ENCODE measurements at regions not wholly inside any gene's neighbourhood (a gene's known extent, or its start where the extent isn't known, plus 50 kb on each side); places are given as distances from the start of the nearest gene placed in this dataset.

- Histone ChIP-seq H3K4me3 (replicated peaks; ENCODE audit: insufficient read depth, low read length) (no peak overlapping the region), H3K27ac (replicated peaks) (no peak overlapping the region; the same call in 1 of the 2 replicates), H3K27me3 (ENCODE audit: insufficient read depth, poor library complexity, severe bottlenecking) (no peaks in the 10 kb centered on the region)
- DNase-seq (ENCODE audit: low read depth in 1 of 2, low spot score in 1 of 2): no peak
- no peak for TF ChIP-seq CTCF (IDR thresholded peaks at IDR 0.05; ENCODE audit: insufficient read depth, low read length)
- TF ChIP-seq SPI1 (IDR thresholded peaks at IDR 0.05; ENCODE audit: borderline replicate concordance, low read depth): no peak
- no peak for TF ChIP-seq REST (IDR thresholded peaks at IDR 0.05; ENCODE audit: insufficient replicate concordance, low read depth)
- TF ChIP-seq POLR2AphosphoS5 (IDR thresholded peaks at IDR 0.05; ENCODE audit: low read depth): no peak
- TF ChIP-seq GABPA (IDR thresholded peaks at IDR 0.05; ENCODE audit: low read depth): no peak
Observed at GRCh38 chr11:47916361-47916841, 64.0 kb upstream of the PTPRJ start.

- no peak for DNase-seq (ENCODE audit: low read depth in 1 of 2, low spot score in 1 of 2)
- no peak overlapping the region for H3K27ac ChIP-seq (replicated peaks)
- no peak overlapping the region for H3K4me3 ChIP-seq (replicated peaks; ENCODE audit: insufficient read depth, low read length)
- TF ChIP-seq GABPA (IDR thresholded peaks at IDR 0.05; ENCODE audit: low read depth) (no peak), SPI1 (IDR thresholded peaks at IDR 0.05; ENCODE audit: borderline replicate concordance, low read depth) (no peak), POLR2AphosphoS5 (IDR thresholded peaks at IDR 0.05; ENCODE audit: low read depth) (no peak), CTCF (IDR thresholded peaks at IDR 0.05; ENCODE audit: insufficient read depth, low read length) (no peak), REST (IDR thresholded peaks at IDR 0.05; ENCODE audit: insufficient replicate concordance, low read depth) (no peak)
- H3K27me3 ChIP-seq (ENCODE audit: insufficient read depth, poor library complexity, severe bottlenecking): no peaks in the 10 kb centered on the region
Observed at GRCh38 chr11:47915783-47916182, 64.6 kb upstream of the PTPRJ start.

DNA sequence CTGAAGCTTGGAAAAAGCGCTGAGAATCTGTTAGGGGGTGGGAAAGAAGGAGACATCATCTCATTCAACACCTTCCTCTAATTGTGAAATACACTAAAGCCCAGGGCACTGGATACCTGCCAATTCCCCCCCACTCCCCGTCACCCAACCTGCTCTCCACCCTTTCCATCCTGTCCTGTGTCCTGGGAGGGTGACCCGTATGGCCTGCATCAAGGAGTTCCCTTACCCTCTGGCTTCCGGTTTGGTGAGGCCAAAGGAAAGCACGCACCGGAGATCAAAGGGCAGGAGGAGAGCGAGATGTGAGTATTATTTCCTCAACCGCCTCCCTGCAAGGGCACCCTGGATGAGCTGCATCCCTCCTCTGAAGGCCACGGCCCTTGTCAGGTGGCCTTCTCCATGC lies 65.0 kb upstream of the PTPRJ start:
- TF ChIP-seq CTCF (IDR thresholded peaks at IDR 0.05; ENCODE audit: insufficient read depth, low read length) (no peak), POLR2AphosphoS5 (IDR thresholded peaks at IDR 0.05; ENCODE audit: low read depth) (no peak), SPI1 (IDR thresholded peaks at IDR 0.05; ENCODE audit: borderline replicate concordance, low read depth) (no peak), REST (IDR thresholded peaks at IDR 0.05; ENCODE audit: insufficient replicate concordance, low read depth) (no peak), GABPA (IDR thresholded peaks at IDR 0.05; ENCODE audit: low read depth) (no peak)
- Histone ChIP-seq H3K27me3 (ENCODE audit: insufficient read depth, poor library complexity, severe bottlenecking) (no peaks in the 10 kb centered on the region), H3K27ac (replicated peaks) (no peak overlapping the region), H3K4me3 (replicated peaks; ENCODE audit: insufficient read depth, low read length) (no peak overlapping the region)
- DNase-seq (ENCODE audit: low read depth in 1 of 2, low spot score in 1 of 2): no peak

All from HL-60 (cell line).